CD4-positive, alpha-beta T cell treated with Interleukin-4 for 4 hours (primary cell): ENCODE measurements at regions not wholly inside any gene's neighbourhood (a gene's known extent, or its start where the extent isn't known, plus 50 kb on each side); places are given as distances from the start of the nearest gene placed in this dataset.
A peak's percentile ranks its signal among the peaks of the same experiment; 100 is the strongest.
"Not testable (repeated sequence)": the region's sequence is repeated elsewhere in the genome, so short reads cannot be mapped to it uniquely, and the experiment has no call there.

Experiments used
- DNase-seq: peaks from one replicate; pipeline ENCODE4 v3.0.0-alpha.2; 2020

GRCh38 chr15:84421513-84422181 lies 179.2 kb upstream of the ZSCAN2 start:
- not testable (repeated sequence) for DNase-seq

GRCh38 chr15:84425327-84425726 lies 175.5 kb upstream of the ZSCAN2 start:
- DNase-seq: not testable (repeated sequence)

- not testable (repeated sequence) for DNase-seq
These were observed 127.4 kb upstream of the ZSCAN2 start for GRCh38 chr15:84473305-84473877.

- DNase-seq: not testable (repeated sequence)
These were observed 124.3 kb upstream of the ZSCAN2 start for GRCh38 chr15:84476364-84477033.

GRCh38 chr15:84477550-84477949 lies 123.3 kb upstream of the ZSCAN2 start:
- DNase-seq: not testable (repeated sequence)

GRCh38 chr15:84480174-84480681 lies 120.6 kb upstream of the ZSCAN2 start:
- DNase-seq: not testable (repeated sequence)

- DNase-seq: not testable (repeated sequence)
These were observed 117.0 kb upstream of the ZSCAN2 start for GRCh38 chr15:84483859-84484258.

GRCh38 chr15:84500165-84500889 lies 100.5 kb upstream of the ZSCAN2 start:
- peak; percentile 0 for DNase-seq

GRCh38 chr15:84503101-84503500 lies 97.7 kb upstream of the ZSCAN2 start:
- not testable (repeated sequence) for DNase-seq

- not testable (repeated sequence) for DNase-seq
These were observed 95.3 kb upstream of the ZSCAN2 start for GRCh38 chr15:84505552-84505951.

- not testable (repeated sequence) for DNase-seq
These were observed 88.5 kb upstream of the ZSCAN2 start for GRCh38 chr15:84512324-84512723.

GRCh38 chr15:84516773-84517172 lies 84.0 kb upstream of the ZSCAN2 start:
- DNase-seq: not testable (repeated sequence)

GRCh38 chr15:84525491-84526344 lies 75.1 kb upstream of the ZSCAN2 start:
- peak; percentile 46 for DNase-seq

GRCh38 chr15:84530751-84531150 lies 70.1 kb upstream of the ZSCAN2 start:
- not testable (repeated sequence) for DNase-seq

GRCh38 chr15:84531223-84531622 lies 69.6 kb upstream of the ZSCAN2 start:
- not testable (repeated sequence) for DNase-seq

- not testable (repeated sequence) for DNase-seq
These were observed 69.0 kb upstream of the ZSCAN2 start for GRCh38 chr15:84531709-84532367.

GRCh38 chr15:84533705-84534104 lies 67.1 kb upstream of the ZSCAN2 start:
- DNase-seq: not testable (repeated sequence)

GRCh38 chr15:84534561-84535235 lies 66.1 kb upstream of the ZSCAN2 start:
- DNase-seq: not testable (repeated sequence)

GRCh38 chr15:84536181-84536580 lies 64.6 kb upstream of the ZSCAN2 start:
- not testable (repeated sequence) for DNase-seq

- DNase-seq: not testable (repeated sequence)
These were observed 56.2 kb upstream of the ZSCAN2 start for GRCh38 chr15:84544586-84544985.

- DNase-seq: not testable (repeated sequence)
These were observed 53.7 kb upstream of the ZSCAN2 start for GRCh38 chr15:84547150-84547549.
